ENCODE measurements at regions not wholly inside any gene's neighbourhood (a gene's known extent, or its start where the extent isn't known, plus 50 kb on each side); places are given as distances from the start of the nearest gene placed in this dataset.

- no peak for TF ChIP-seq CREB1 (CRISPR knock-in tag; IDR thresholded peaks at IDR 0.05; ENCODE audit: low read depth)
- TF ChIP-seq POLR2AphosphoS5 (IDR thresholded peaks at IDR 0.05; ENCODE audit: low read depth), result no peak
- TF ChIP-seq EZH2 (IDR thresholded peaks at IDR 0.05; ENCODE audit: low read depth, unreplicated experiment), result no peak
- no peak for TF ChIP-seq ETS1 (IDR thresholded peaks at IDR 0.05)
- TF ChIP-seq EZH2phosphoT487 (IDR thresholded peaks at IDR 0.05; ENCODE audit: unreplicated experiment), result no peak
- Mint-ChIP-seq H3K4me3 (no peak overlapping the region), H3K27ac (no peak overlapping the region), H3K4me1 (peaks cover 13% of the 10 kb centered on the region), H3K9me3 (peaks cover 5% of the 10 kb centered on the region; the same call in 1 of the 3 replicates), H3K27me3 (ENCODE audit: insufficient read depth, low read depth, poor library complexity) (peaks cover 5% of the 10 kb centered on the region), H3K36me3 (ENCODE audit: low read depth) (no peaks in the 10 kb centered on the region)
- Histone ChIP-seq H3K4me1 (ENCODE audit: insufficient read depth) (peaks cover 11% of the 10 kb centered on the region), H3K36me3 (ENCODE audit: insufficient read depth) (no peaks in the 10 kb centered on the region), H3K9me2 (ENCODE audit: insufficient read depth) (peaks cover 9% of the 10 kb centered on the region; the same call in 1 of the 2 replicates), H3F3A (replicated peaks; ENCODE audit: low read depth) (0 out of 2 replicates have a peak, but pooled peaks cover 4% of the 10 kb centered on the region), H3K27ac (ENCODE audit: low read depth) (no peak overlapping the region), H3K79me2 (replicated peaks; ENCODE audit: insufficient read depth) (no peaks in the 10 kb centered on the region), H2AFZ (peak overlapping the region; percentile 52; the same call in 1 of the 2 replicates), H3K27me3 (ENCODE audit: insufficient read depth) (no peaks in the 10 kb centered on the region), H3K4me2 (no peak overlapping the region), H4K20me1 (replicated peaks; ENCODE audit: insufficient read depth) (no peaks in the 10 kb centered on the region), H3K4me3 (no peak overlapping the region)
- no peak for DNase-seq (ENCODE audit: low spot score)
- ATAC-seq, result no peak
Measured at GRCh38 chr9:107669422-107669821, 179.9 kb upstream of the KLF4 start.

- Mint-ChIP-seq H3K9me3 (peaks cover 5% of the 10 kb centered on the region; the same call in 1 of the 3 replicates), H3K27ac (no peak overlapping the region), H3K4me1 (no peaks in the 10 kb centered on the region), H3K27me3 (ENCODE audit: insufficient read depth, low read depth, poor library complexity) (peaks cover 5% of the 10 kb centered on the region), H3K36me3 (ENCODE audit: low read depth) (no peaks in the 10 kb centered on the region), H3K4me3 (no peak overlapping the region)
- DNase-seq (ENCODE audit: low spot score) (no peak), ATAC-seq (no peak)
- Histone ChIP-seq H3K79me2 (replicated peaks; ENCODE audit: insufficient read depth) (no peaks in the 10 kb centered on the region), H3K4me2 (no peak overlapping the region), H3K4me1 (ENCODE audit: insufficient read depth) (peaks cover 3% of the 10 kb centered on the region; the same call in 1 of the 2 replicates), H2AFZ (peak overlapping the region; percentile 52), H3F3A (replicated peaks; ENCODE audit: low read depth) (no peaks in the 10 kb centered on the region), H3K4me3 (no peak overlapping the region), H3K27ac (ENCODE audit: low read depth) (no peak overlapping the region), H3K9me2 (ENCODE audit: insufficient read depth) (peaks cover 9% of the 10 kb centered on the region; the same call in 1 of the 2 replicates), H3K36me3 (ENCODE audit: insufficient read depth) (no peaks in the 10 kb centered on the region), H4K20me1 (replicated peaks; ENCODE audit: insufficient read depth) (no peaks in the 10 kb centered on the region), H3K27me3 (ENCODE audit: insufficient read depth) (no peaks in the 10 kb centered on the region)
- TF ChIP-seq ZNF462 (CRISPR knock-in tag; IDR thresholded peaks at IDR 0.05) (no peak), ETS1 (IDR thresholded peaks at IDR 0.05) (no peak), ZNF114 (CRISPR knock-in tag; IDR thresholded peaks at IDR 0.05) (no peak), CREB1 (CRISPR knock-in tag; IDR thresholded peaks at IDR 0.05; ENCODE audit: low read depth) (no peak)
Measured at GRCh38 chr9:107667231-107668070, 177.9 kb upstream of the KLF4 start.

All from GM23338 (cell line).